Kidney (tissue), 13 donors: ENCODE measurements at regions not wholly inside any gene's neighbourhood (a gene's known extent, or its start where the extent isn't known, plus 50 kb on each side); places are given as distances from the start of the nearest gene placed in this dataset.

ENCODE experiments used
- DNase-seq, 5 donors: peaks; one replicate each; pipeline ENCODE4 v3.0.0-alpha.2; 2013 to 2020
- FAIRE-seq: peaks from 2 replicates; lab custom pipeline; 2012; peaks lifted over from hg19 to GRCh38; lab: Jason Lieb, UNC
- H3K27ac ChIP-seq, 2 donors: one replicate each; pipeline ENCODE4 v1.7.0; 2013; ENCODE audit warnings: low read depth in 2 of 2, low read length in 2 of 2, inconsistent platforms in 1 of 2
- H3K27me3 ChIP-seq: one replicate; pipeline ENCODE4 v1.7.1; 2013; ENCODE audit warnings: low read length, inconsistent platforms; ENCODE audit not compliant: control insufficient read depth, insufficient read depth
- H3K36me3 ChIP-seq, 3 donors: one replicate each; pipeline versions ENCODE4 v1.7.0 to v1.7.1; 2013; ENCODE audit warnings: low read length in 3 of 3, control low read depth in 1 of 3, inconsistent platforms in 1 of 3; ENCODE audit not compliant: insufficient read depth in 3 of 3, control insufficient read depth in 2 of 3
- H3K4me1 ChIP-seq, 3 donors: one replicate each; pipeline versions ENCODE4 v1.7.0 to v1.7.1; 2013; ENCODE audit warnings: low read length in 3 of 3, inconsistent platforms in 1 of 3, low read depth in 1 of 3; ENCODE audit not compliant: control insufficient read depth in 2 of 3, insufficient read depth in 2 of 3
- H3K4me3 ChIP-seq, 3 donors: one replicate each; pipeline versions ENCODE4 v1.7.0 to v1.8.1; 2013; ENCODE audit warnings: low read length in 3 of 3, control low read depth in 1 of 3, inconsistent platforms in 1 of 3
- H3K9ac ChIP-seq, 3 donors: one replicate each; pipeline versions ENCODE4 v1.7.0 to v1.7.1; 2013; ENCODE audit warnings: low read length in 3 of 3, control low read depth in 1 of 3, inconsistent platforms in 1 of 3
- H3K9me3 ChIP-seq, 3 donors: one replicate each; pipeline versions ENCODE4 v1.7.0 to v1.7.1; 2013; ENCODE audit warnings: low read length in 3 of 3, control low read depth in 1 of 3, inconsistent platforms in 1 of 3; ENCODE audit not compliant: control insufficient read depth in 2 of 3, insufficient read depth in 1 of 3
- intact Hi-C: fragments of 100-400 bp; cut with DNase I; formaldehyde crosslinking; loops from one replicate; pipeline ENCODE4 v1.11.1; 2022
- TF ChIP-seq, protein P1 (sequence below): IDR thresholded peaks from 3 replicates; pipeline ENCODE4 v1.5.1; 2012; ENCODE audit warnings: mild to moderate bottlenecking, moderate library complexity, borderline replicate concordance; ENCODE audit not compliant: insufficient read depth; ENCODE audit errors: extremely low read depth
- donor health status: control.
- donor health status: control.
- donor health status: control.
- donor health status: control.
- donor health status: control.
- donor health status: DM: yes; HTN: yes; CAD: no.
- donor health status: Normal renal cell carcinoma (clear cell type).

GRCh38 chr9:82581935-82582334 lies 481.0 kb downstream of the RASEF start:
- Histone ChIP-seq H3K27ac (no peak overlapping the region), H3K4me3 (no peak overlapping the region), H3K4me1 (no peaks in the 10 kb centered on the region), H3K27me3 (no peaks in the 10 kb centered on the region), H3K9me3 (no peaks in the 10 kb centered on the region), H3K36me3 (no peaks in the 10 kb centered on the region), H3K9ac (no peak overlapping the region)
- FAIRE-seq (no peak), DNase-seq (no peak)
- intact Hi-C loops = no loop called here
- TF ChIP-seq, protein P1, sequence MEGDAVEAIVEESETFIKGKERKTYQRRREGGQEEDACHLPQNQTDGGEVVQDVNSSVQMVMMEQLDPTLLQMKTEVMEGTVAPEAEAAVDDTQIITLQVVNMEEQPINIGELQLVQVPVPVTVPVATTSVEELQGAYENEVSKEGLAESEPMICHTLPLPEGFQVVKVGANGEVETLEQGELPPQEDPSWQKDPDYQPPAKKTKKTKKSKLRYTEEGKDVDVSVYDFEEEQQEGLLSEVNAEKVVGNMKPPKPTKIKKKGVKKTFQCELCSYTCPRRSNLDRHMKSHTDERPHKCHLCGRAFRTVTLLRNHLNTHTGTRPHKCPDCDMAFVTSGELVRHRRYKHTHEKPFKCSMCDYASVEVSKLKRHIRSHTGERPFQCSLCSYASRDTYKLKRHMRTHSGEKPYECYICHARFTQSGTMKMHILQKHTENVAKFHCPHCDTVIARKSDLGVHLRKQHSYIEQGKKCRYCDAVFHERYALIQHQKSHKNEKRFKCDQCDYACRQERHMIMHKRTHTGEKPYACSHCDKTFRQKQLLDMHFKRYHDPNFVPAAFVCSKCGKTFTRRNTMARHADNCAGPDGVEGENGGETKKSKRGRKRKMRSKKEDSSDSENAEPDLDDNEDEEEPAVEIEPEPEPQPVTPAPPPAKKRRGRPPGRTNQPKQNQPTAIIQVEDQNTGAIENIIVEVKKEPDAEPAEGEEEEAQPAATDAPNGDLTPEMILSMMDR = no peak

- no peak overlapping the region for H3K4me3 ChIP-seq
- no peak for DNase-seq
- intact Hi-C loops = no loop called here
- no peaks in the 10 kb centered on the region for H3K9me3 ChIP-seq
- H3K9ac ChIP-seq = no peak overlapping the region
- H3K36me3 ChIP-seq = no peaks in the 10 kb centered on the region
- H3K27ac ChIP-seq = no peak overlapping the region
- TF ChIP-seq, protein P1 = no peak
- no peaks in the 10 kb centered on the region for H3K4me1 ChIP-seq
- H3K27me3 ChIP-seq = no peaks in the 10 kb centered on the region
- FAIRE-seq = no peak
Measured at GRCh38 chr9:82582693-82583092, 480.2 kb downstream of the RASEF start.

- Histone ChIP-seq H3K9ac (no peak overlapping the region), H3K27ac (no peak overlapping the region), H3K4me3 (no peak overlapping the region), H3K27me3 (no peaks in the 10 kb centered on the region), H3K36me3 (no peaks in the 10 kb centered on the region), H3K4me1 (no peaks in the 10 kb centered on the region), H3K9me3 (no peaks in the 10 kb centered on the region)
- TF ChIP-seq, protein P1 = no peak
- FAIRE-seq = no peak
- intact Hi-C loops = no loop called here
- no peak for DNase-seq
Measured at GRCh38 chr9:82583524-82583923, 479.4 kb downstream of the RASEF start.

GRCh38 chr9:82584349-82584863 lies 478.5 kb downstream of the RASEF start:
- Histone ChIP-seq H3K36me3 (no peaks in the 10 kb centered on the region), H3K9me3 (no peaks in the 10 kb centered on the region), H3K4me3 (no peak overlapping the region), H3K9ac (no peak overlapping the region), H3K27me3 (no peaks in the 10 kb centered on the region), H3K4me1 (peaks cover 0 to 2% (median 0%) of the 10 kb centered on the region in 3 donors), H3K27ac (no peak overlapping the region)
- TF ChIP-seq, protein P1 = no peak
- FAIRE-seq (no peak), DNase-seq (no peak)
- intact Hi-C loops = no loop called here
